Chondrocyte (in vitro differentiated cells): ENCODE measurements at regions not wholly inside any gene's neighbourhood (a gene's known extent, or its start where the extent isn't known, plus 50 kb on each side); places are given as distances from the start of the nearest gene placed in this dataset.

Experiments used
- DNase-seq: peaks from one replicate; pipeline ENCODE4 v3.0.0; 2021; ENCODE audit warnings: mixed read lengths, low spot score
- H3K27ac Mint-ChIP-seq: one replicate; pipeline ENCODE4 v1.8.0; 2021; ENCODE audit warnings: mild to moderate bottlenecking, moderate library complexity, mixed read lengths; ENCODE audit not compliant: unreplicated experiment
- H3K27me3 Mint-ChIP-seq: 2 replicates; pipeline ENCODE4 v1.8.0; 2021; ENCODE audit warnings: low read depth, mixed read lengths
- H3K36me3 Mint-ChIP-seq: 2 replicates; pipeline ENCODE4 v1.8.0; 2021; ENCODE audit warnings: low read depth, mixed read lengths
- H3K4me1 Mint-ChIP-seq: 2 replicates; pipeline ENCODE4 v1.8.0; 2021; ENCODE audit warnings: low read depth, mild to moderate bottlenecking, mixed read lengths
- H3K4me3 Mint-ChIP-seq: one replicate; pipeline ENCODE4 v1.8.0; 2021; ENCODE audit warnings: mild to moderate bottlenecking, moderate library complexity, mixed read lengths; ENCODE audit not compliant: unreplicated experiment
- H3K9me3 Mint-ChIP-seq: 2 replicates; pipeline ENCODE4 v1.8.0; 2021; ENCODE audit warnings: low read depth, mixed read lengths
- TF ChIP-seq, protein P1 (sequence below): fragments of 200-600 bp; sonication (generic); IDR thresholded peaks from 2 replicates; pipeline ENCODE4 v1.5.0; 2021; ENCODE audit warnings: antibody characterized with exemption, mild to moderate bottlenecking, moderate library complexity

GRCh38 chr13:20285530-20285929 lies 53.4 kb upstream of the GJB6 start:
- Mint-ChIP-seq H3K4me3 (no peak overlapping the region), H3K36me3 (peaks cover 6% of the 10 kb centered on the region), H3K27me3 (peaks cover 10% of the 10 kb centered on the region), H3K27ac (no peak overlapping the region), H3K9me3 (peaks cover 40% of the 10 kb centered on the region), H3K4me1 (no peaks in the 10 kb centered on the region)
- no peak for DNase-seq
- TF ChIP-seq, protein P1, sequence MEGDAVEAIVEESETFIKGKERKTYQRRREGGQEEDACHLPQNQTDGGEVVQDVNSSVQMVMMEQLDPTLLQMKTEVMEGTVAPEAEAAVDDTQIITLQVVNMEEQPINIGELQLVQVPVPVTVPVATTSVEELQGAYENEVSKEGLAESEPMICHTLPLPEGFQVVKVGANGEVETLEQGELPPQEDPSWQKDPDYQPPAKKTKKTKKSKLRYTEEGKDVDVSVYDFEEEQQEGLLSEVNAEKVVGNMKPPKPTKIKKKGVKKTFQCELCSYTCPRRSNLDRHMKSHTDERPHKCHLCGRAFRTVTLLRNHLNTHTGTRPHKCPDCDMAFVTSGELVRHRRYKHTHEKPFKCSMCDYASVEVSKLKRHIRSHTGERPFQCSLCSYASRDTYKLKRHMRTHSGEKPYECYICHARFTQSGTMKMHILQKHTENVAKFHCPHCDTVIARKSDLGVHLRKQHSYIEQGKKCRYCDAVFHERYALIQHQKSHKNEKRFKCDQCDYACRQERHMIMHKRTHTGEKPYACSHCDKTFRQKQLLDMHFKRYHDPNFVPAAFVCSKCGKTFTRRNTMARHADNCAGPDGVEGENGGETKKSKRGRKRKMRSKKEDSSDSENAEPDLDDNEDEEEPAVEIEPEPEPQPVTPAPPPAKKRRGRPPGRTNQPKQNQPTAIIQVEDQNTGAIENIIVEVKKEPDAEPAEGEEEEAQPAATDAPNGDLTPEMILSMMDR = no peak
